Liver (tissue), 8 donors: ENCODE measurements at regions not wholly inside any gene's neighbourhood (a gene's known extent, or its start where the extent isn't known, plus 50 kb on each side); places are given as distances from the start of the nearest gene placed in this dataset.

Source experiments
- DNase-seq: peaks from one replicate; pipeline ENCODE4 v3.0.0-alpha.2; 2017; ENCODE audit warnings: low spot score
- H3K27ac ChIP-seq, 2 donors: one replicate each; pipeline ENCODE4 v1.7.0; 2013; ENCODE audit warnings: inconsistent platforms in 2 of 2, low read length in 2 of 2, control low read depth in 1 of 2, low read depth in 1 of 2, mild to moderate bottlenecking in 1 of 2
- H3K27me3 ChIP-seq, 4 donors: one replicate each; pipeline versions ENCODE4 v1.6.1 to v1.7.0; 2013; ENCODE audit warnings: low read length in 3 of 4, inconsistent platforms in 1 of 4, mild to moderate bottlenecking in 1 of 4, moderate library complexity in 1 of 4; ENCODE audit not compliant: control insufficient read depth in 4 of 4, insufficient read depth in 4 of 4
- H3K36me3 ChIP-seq, 4 donors: one replicate each; pipeline versions ENCODE4 v1.6.1 to v1.7.0; 2013; ENCODE audit warnings: low read length in 3 of 4, mild to moderate bottlenecking in 3 of 4, low read depth in 1 of 4, moderate library complexity in 1 of 4; ENCODE audit not compliant: control insufficient read depth in 4 of 4, insufficient read depth in 3 of 4
- H3K4me1 ChIP-seq, 4 donors: one replicate each; pipeline versions ENCODE4 v1.6.1 to v1.7.0; 2013; ENCODE audit warnings: low read length in 3 of 4, mild to moderate bottlenecking in 3 of 4, moderate library complexity in 1 of 4; ENCODE audit not compliant: control insufficient read depth in 4 of 4, insufficient read depth in 4 of 4
- H3K4me3 ChIP-seq, 3 donors: one replicate each; pipeline versions ENCODE4 v1.6.1 to v1.7.0; 2013; ENCODE audit warnings: low read length in 3 of 3, control low read depth in 1 of 3, low read depth in 1 of 3, mild to moderate bottlenecking in 1 of 3
- H3K9ac ChIP-seq, 2 donors: one replicate each; pipeline ENCODE4 v1.7.0; 2013; ENCODE audit warnings: low read length in 2 of 2, mild to moderate bottlenecking in 2 of 2, moderate library complexity in 2 of 2, control low read depth in 1 of 2, low read depth in 1 of 2
- H3K9me3 ChIP-seq, 4 donors: one replicate each; pipeline versions ENCODE4 v1.6.1 to v1.7.0; 2013; ENCODE audit warnings: low read length in 3 of 4; ENCODE audit not compliant: control insufficient read depth in 4 of 4
- EGR1 ChIP-seq, 2 donors: IDR thresholded peaks; 2 replicates each; pipeline ENCODE4 v1.6.1; 2016 to 2018; ENCODE audit warnings: antibody characterized with exemption in 2 of 2, low read depth in 2 of 2
- FOXA1 ChIP-seq: IDR thresholded peaks from 2 replicates; pipeline ENCODE4 v1.6.1; 2016; ENCODE audit warnings: antibody characterized with exemption
- FOXA2 ChIP-seq: IDR thresholded peaks from 2 replicates; pipeline ENCODE4 v1.6.1; 2016; ENCODE audit warnings: antibody characterized with exemption
- GABPA ChIP-seq, 2 donors: IDR thresholded peaks in 1 of 2; conservative IDR thresholded peaks in 1 of 2; 2 replicates each; pipeline ENCODE4 v1.6.1; 2016; ENCODE audit warnings: antibody characterized with exemption in 2 of 2, mild to moderate bottlenecking in 1 of 2, moderate library complexity in 1 of 2
- HNF4A ChIP-seq, 2 donors: conservative IDR thresholded peaks; 2 replicates each; pipeline ENCODE4 v1.6.1; 2016; ENCODE audit warnings: antibody characterized with exemption in 2 of 2, mild to moderate bottlenecking in 2 of 2
- HNF4G ChIP-seq: IDR thresholded peaks from 2 replicates; pipeline ENCODE4 v1.6.1; 2016; ENCODE audit warnings: antibody characterized with exemption
- JUND ChIP-seq, 2 donors: IDR thresholded peaks; 2 replicates each; pipeline ENCODE4 v1.6.1; 2016; ENCODE audit warnings: antibody characterized with exemption in 2 of 2
- NR2F2 ChIP-seq: IDR thresholded peaks from 2 replicates; pipeline ENCODE4 v1.6.1; 2016; ENCODE audit warnings: antibody characterized with exemption
- RAD21 ChIP-seq, 2 donors: IDR thresholded peaks; 2 replicates each; pipeline ENCODE4 v1.6.1; 2016; ENCODE audit warnings: antibody characterized with exemption in 2 of 2, mild to moderate bottlenecking in 2 of 2
- RXRA ChIP-seq, 2 donors: IDR thresholded peaks; 2 replicates each; pipeline ENCODE4 v1.6.1; 2017 to 2018; ENCODE audit warnings: antibody characterized with exemption in 2 of 2, mild to moderate bottlenecking in 1 of 2
- SP1 ChIP-seq: IDR thresholded peaks from 2 replicates; pipeline ENCODE4 v1.6.1; 2018; ENCODE audit warnings: antibody characterized with exemption, mild to moderate bottlenecking
- TAF1 ChIP-seq: conservative IDR thresholded peaks from 2 replicates; pipeline ENCODE4 v1.6.1; 2016; ENCODE audit warnings: antibody characterized with exemption, mild to moderate bottlenecking
- YY1 ChIP-seq: IDR thresholded peaks from 2 replicates; pipeline ENCODE4 v1.6.1; 2016; ENCODE audit warnings: antibody characterized with exemption, mild to moderate bottlenecking
- WGBS: extraction: QIAGEN DNeasy Blood & Tissue Kit; methylation state at CpG from one replicate; pipeline ENCODE4 v1.1.7; 2013; 5-methylcytosine and 5-hydroxymethylcytosine counted together
- TF ChIP-seq, protein P1 (sequence below): IDR thresholded peaks from 2 replicates; pipeline ENCODE4 v1.6.1; 2016; ENCODE audit warnings: antibody characterized with exemption
- TF ChIP-seq, protein P2 (sequence below): IDR thresholded peaks from 2 replicates; pipeline ENCODE4 v1.6.1; 2016; ENCODE audit warnings: antibody characterized with exemption, mild to moderate bottlenecking
- TF ChIP-seq, protein P3 (sequence below): IDR thresholded peaks from 2 replicates; pipeline ENCODE4 v1.6.1; 2016; ENCODE audit warnings: antibody characterized with exemption
- TF ChIP-seq, protein P4 (sequence below): fragments of 150-350 bp; IDR thresholded peaks from 2 replicates; pipeline ENCODE4 v1.5.1; 2017; ENCODE audit warnings: improper control_type of control experiment, low read depth, low read length; ENCODE audit not compliant: missing input control
- TF ChIP-seq, protein P5 (sequence below): IDR thresholded peaks from 2 replicates; pipeline ENCODE4 v1.6.1; 2016; ENCODE audit warnings: antibody characterized with exemption
- donor health status: healthy.
- donor health status: healthy.
- donor health status: healthy.
- donor health status: healthy.
- donor health status: healthy.

DNA sequence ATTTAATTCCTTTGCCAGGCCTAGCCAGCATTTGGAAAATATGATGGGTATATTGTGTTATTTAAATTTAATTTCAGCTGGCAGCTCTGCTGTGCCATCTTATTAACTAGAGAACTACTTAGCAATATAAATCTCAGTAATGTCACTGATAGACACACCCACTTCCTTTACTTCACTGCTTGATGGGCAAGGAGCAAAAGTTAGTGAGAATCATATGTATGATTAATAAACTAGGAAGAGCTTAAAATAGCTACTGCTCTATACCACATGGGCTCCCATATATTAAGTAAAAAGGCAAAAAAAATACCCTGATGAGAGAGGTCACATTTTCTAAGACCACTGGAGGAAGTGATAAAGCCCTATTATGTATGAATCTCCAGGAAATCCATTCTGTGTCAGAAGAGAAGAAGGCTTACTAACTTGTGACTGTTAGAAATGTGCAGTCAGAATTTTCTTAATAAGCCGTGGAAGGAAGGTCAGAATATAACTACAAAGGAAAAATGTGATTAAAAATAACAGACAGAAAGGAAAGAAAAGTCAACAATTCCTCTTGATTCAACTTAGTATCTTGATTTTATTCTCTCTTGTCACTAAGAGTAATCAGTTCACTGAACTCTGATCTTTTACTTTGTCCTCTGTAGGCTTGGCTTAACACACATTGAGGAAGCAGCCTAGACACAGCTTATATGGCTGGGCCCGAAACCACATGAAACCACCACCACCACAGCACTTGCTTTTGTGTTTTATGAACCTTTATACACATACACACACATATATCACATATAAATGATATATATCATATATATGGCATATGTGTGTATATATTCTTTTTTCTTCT is 1233.9 kb upstream of the ALCAM start:
- 30% methylated on average over 2 of the region's 2 CpGs for WGBS

More for the DNA sequence above, 1233.9 kb upstream of the ALCAM start:
- Histone ChIP-seq H3K4me3 (no peak overlapping the region), H3K9ac (no peak overlapping the region), H3K27ac (no peak overlapping the region), H3K4me1 (peaks cover 0 to 15% (median 6%) of the 10 kb centered on the region in 4 donors), H3K9me3 (no peaks in the 10 kb centered on the region), H3K36me3 (no peaks in the 10 kb centered on the region), H3K27me3 (no peaks in the 10 kb centered on the region)
- TF ChIP-seq, protein P1, sequence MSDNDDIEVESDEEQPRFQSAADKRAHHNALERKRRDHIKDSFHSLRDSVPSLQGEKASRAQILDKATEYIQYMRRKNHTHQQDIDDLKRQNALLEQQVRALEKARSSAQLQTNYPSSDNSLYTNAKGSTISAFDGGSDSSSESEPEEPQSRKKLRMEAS, result peak; percentile 18
- TF ChIP-seq RAD21 (IDR thresholded peaks at IDR 0.05), result no peak
- TF ChIP-seq, protein P2, sequence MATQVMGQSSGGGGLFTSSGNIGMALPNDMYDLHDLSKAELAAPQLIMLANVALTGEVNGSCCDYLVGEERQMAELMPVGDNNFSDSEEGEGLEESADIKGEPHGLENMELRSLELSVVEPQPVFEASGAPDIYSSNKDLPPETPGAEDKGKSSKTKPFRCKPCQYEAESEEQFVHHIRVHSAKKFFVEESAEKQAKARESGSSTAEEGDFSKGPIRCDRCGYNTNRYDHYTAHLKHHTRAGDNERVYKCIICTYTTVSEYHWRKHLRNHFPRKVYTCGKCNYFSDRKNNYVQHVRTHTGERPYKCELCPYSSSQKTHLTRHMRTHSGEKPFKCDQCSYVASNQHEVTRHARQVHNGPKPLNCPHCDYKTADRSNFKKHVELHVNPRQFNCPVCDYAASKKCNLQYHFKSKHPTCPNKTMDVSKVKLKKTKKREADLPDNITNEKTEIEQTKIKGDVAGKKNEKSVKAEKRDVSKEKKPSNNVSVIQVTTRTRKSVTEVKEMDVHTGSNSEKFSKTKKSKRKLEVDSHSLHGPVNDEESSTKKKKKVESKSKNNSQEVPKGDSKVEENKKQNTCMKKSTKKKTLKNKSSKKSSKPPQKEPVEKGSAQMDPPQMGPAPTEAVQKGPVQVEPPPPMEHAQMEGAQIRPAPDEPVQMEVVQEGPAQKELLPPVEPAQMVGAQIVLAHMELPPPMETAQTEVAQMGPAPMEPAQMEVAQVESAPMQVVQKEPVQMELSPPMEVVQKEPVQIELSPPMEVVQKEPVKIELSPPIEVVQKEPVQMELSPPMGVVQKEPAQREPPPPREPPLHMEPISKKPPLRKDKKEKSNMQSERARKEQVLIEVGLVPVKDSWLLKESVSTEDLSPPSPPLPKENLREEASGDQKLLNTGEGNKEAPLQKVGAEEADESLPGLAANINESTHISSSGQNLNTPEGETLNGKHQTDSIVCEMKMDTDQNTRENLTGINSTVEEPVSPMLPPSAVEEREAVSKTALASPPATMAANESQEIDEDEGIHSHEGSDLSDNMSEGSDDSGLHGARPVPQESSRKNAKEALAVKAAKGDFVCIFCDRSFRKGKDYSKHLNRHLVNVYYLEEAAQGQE, result peak; percentile 62
- no peak for TF ChIP-seq EGR1 (IDR thresholded peaks at IDR 0.05; ENCODE audit: low read depth in 2 of 2)
- TF ChIP-seq SP1, result peak; percentile 65
- TF ChIP-seq YY1, result peak; percentile 28
- TF ChIP-seq, protein P3, sequence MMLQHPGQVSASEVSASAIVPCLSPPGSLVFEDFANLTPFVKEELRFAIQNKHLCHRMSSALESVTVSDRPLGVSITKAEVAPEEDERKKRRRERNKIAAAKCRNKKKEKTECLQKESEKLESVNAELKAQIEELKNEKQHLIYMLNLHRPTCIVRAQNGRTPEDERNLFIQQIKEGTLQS, result no peak
- TF ChIP-seq NR2F2, result no peak
- TF ChIP-seq, protein P4, sequence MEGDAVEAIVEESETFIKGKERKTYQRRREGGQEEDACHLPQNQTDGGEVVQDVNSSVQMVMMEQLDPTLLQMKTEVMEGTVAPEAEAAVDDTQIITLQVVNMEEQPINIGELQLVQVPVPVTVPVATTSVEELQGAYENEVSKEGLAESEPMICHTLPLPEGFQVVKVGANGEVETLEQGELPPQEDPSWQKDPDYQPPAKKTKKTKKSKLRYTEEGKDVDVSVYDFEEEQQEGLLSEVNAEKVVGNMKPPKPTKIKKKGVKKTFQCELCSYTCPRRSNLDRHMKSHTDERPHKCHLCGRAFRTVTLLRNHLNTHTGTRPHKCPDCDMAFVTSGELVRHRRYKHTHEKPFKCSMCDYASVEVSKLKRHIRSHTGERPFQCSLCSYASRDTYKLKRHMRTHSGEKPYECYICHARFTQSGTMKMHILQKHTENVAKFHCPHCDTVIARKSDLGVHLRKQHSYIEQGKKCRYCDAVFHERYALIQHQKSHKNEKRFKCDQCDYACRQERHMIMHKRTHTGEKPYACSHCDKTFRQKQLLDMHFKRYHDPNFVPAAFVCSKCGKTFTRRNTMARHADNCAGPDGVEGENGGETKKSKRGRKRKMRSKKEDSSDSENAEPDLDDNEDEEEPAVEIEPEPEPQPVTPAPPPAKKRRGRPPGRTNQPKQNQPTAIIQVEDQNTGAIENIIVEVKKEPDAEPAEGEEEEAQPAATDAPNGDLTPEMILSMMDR, result no peak
- no peak for TF ChIP-seq GABPA (IDR thresholded peaks at IDR 0.05 in 1 of 2, conservative IDR thresholded peaks at IDR 0.05 in 1 of 2)
- TF ChIP-seq JUND (IDR thresholded peaks at IDR 0.05), result peak in 1 of 2 donors; percentile 60
- TF ChIP-seq, protein P5, sequence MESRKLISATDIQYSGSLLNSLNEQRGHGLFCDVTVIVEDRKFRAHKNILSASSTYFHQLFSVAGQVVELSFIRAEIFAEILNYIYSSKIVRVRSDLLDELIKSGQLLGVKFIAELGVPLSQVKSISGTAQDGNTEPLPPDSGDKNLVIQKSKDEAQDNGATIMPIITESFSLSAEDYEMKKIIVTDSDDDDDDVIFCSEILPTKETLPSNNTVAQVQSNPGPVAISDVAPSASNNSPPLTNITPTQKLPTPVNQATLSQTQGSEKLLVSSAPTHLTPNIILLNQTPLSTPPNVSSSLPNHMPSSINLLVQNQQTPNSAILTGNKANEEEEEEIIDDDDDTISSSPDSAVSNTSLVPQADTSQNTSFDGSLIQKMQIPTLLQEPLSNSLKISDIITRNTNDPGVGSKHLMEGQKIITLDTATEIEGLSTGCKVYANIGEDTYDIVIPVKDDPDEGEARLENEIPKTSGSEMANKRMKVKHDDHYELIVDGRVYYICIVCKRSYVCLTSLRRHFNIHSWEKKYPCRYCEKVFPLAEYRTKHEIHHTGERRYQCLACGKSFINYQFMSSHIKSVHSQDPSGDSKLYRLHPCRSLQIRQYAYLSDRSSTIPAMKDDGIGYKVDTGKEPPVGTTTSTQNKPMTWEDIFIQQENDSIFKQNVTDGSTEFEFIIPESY, result peak; percentile 26
- TF ChIP-seq RXRA (IDR thresholded peaks at IDR 0.05), result peak; percentile 75 to 81
- TF ChIP-seq HNF4G, result no peak
- TF ChIP-seq FOXA1, result no peak
- TF ChIP-seq TAF1, result no peak
- TF ChIP-seq HNF4A (conservative IDR thresholded peaks at IDR 0.05), result peak; percentile 67 to 89
- peak; percentile 6 for TF ChIP-seq FOXA2
- no peak for DNase-seq
